NCI-H2029 (cell line): ENCODE measurements at regions not wholly inside any gene's neighbourhood (a gene's known extent, or its start where the extent isn't known, plus 50 kb on each side); places are given as distances from the start of the nearest gene placed in this dataset.
A peak's percentile ranks its signal among the peaks of the same experiment; 100 is the strongest.

Source experiments
- DNase-seq: peaks from one replicate; lab custom pipeline; 2025; lab: John Stamatoyannopoulos, UW

GRCh38 chr1:207971331-207972219, 60.6 kb upstream of the CD34 start:
- no peak for DNase-seq

GRCh38 chr1:207970329-207971233, 59.7 kb upstream of the CD34 start:
- no peak for DNase-seq

- DNase-seq, result no peak
Measured at GRCh38 chr1:207969528-207969927, 58.6 kb upstream of the CD34 start.

- no peak for DNase-seq
Measured at GRCh38 chr1:207968521-207969009, 57.6 kb upstream of the CD34 start.

GRCh38 chr1:207967703-207968102, 56.8 kb upstream of the CD34 start:
- no peak for DNase-seq

GRCh38 chr1:207966521-207966920, 55.6 kb upstream of the CD34 start:
- DNase-seq, result no peak

- no peak for DNase-seq
Measured at GRCh38 chr1:207965392-207966387, 54.8 kb upstream of the CD34 start.

GRCh38 chr1:207964195-207964966, 53.5 kb upstream of the CD34 start:
- DNase-seq, result no peak

- peak; percentile 87 for DNase-seq
Measured at GRCh38 chr1:207963427-207964194, 52.7 kb upstream of the CD34 start.

GRCh38 chr1:207962716-207963426, 51.9 kb upstream of the CD34 start:
- no peak for DNase-seq
